Cardiac fibroblast (primary cell): ENCODE measurements at regions not wholly inside any gene's neighbourhood (a gene's known extent, or its start where the extent isn't known, plus 50 kb on each side); places are given as distances from the start of the nearest gene placed in this dataset.

Source experiments
- DNase-seq, 2 donors: peaks; one replicate each; pipeline versions ENCODE4 v3.0.0 to v3.0.0-alpha.2; 2010; ENCODE audit warnings: low read depth in 2 of 2
- H3K4me3 ChIP-seq, 2 donors: replicated peaks in 1 of 2; 1 replicate in 1 of 2; 2 replicates in 1 of 2; pipeline ENCODE4 v1.5.1; 2011; ENCODE audit warnings: low read depth in 2 of 2, low read length in 2 of 2, mild to moderate bottlenecking in 2 of 2, moderate library complexity in 1 of 2
- TF ChIP-seq, protein P1 (sequence below): IDR thresholded peaks from one replicate; pipeline ENCODE4 v1.5.1; 2011; ENCODE audit warnings: low read depth, mild to moderate bottlenecking, low read length, inconsistent platforms

DNA sequence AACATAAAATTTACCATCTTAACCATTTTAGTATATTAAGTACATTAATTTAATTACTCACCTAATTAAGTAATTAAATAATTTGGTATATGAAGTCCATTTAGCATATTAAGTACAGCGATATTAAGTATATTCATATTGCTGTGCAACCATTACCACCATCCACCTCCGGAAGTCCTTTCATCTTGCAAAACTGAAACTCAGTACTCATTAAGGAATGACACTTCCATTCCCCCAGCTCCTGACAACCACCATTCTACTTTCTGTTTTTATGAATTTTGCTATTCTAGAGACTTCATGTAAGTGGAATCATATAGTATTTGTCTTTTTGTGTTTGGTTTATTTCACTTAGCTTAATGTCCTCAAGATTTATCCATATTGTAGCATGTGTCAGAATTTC is 61.1 kb upstream of the GTSF1L start:
- H3K4me3 ChIP-seq, result no peak overlapping the region
- TF ChIP-seq, protein P1, sequence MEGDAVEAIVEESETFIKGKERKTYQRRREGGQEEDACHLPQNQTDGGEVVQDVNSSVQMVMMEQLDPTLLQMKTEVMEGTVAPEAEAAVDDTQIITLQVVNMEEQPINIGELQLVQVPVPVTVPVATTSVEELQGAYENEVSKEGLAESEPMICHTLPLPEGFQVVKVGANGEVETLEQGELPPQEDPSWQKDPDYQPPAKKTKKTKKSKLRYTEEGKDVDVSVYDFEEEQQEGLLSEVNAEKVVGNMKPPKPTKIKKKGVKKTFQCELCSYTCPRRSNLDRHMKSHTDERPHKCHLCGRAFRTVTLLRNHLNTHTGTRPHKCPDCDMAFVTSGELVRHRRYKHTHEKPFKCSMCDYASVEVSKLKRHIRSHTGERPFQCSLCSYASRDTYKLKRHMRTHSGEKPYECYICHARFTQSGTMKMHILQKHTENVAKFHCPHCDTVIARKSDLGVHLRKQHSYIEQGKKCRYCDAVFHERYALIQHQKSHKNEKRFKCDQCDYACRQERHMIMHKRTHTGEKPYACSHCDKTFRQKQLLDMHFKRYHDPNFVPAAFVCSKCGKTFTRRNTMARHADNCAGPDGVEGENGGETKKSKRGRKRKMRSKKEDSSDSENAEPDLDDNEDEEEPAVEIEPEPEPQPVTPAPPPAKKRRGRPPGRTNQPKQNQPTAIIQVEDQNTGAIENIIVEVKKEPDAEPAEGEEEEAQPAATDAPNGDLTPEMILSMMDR, result no peak
- no peak for DNase-seq

DNA sequence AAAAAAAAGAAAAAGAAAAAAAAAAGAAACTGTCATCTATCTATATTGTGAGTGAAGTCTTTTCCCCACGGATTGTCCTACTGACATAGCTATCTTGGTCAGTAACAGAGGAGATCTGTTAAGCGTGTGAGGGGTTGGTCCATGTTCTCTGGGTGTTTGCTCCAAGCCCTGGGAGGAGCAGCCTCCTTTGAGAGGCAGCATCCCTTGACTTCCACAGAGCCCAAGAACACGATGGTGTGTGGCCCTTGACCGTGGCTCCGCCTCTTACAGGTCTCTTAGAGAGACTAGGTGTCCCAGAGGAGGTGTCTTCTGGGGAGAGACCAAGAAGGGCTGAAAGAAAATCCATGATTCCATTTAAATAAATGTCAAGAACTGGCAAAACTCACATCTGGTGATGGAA is 60.1 kb upstream of the GTSF1L start:
- TF ChIP-seq, protein P1, result no peak
- DNase-seq, result no peak

DNA sequence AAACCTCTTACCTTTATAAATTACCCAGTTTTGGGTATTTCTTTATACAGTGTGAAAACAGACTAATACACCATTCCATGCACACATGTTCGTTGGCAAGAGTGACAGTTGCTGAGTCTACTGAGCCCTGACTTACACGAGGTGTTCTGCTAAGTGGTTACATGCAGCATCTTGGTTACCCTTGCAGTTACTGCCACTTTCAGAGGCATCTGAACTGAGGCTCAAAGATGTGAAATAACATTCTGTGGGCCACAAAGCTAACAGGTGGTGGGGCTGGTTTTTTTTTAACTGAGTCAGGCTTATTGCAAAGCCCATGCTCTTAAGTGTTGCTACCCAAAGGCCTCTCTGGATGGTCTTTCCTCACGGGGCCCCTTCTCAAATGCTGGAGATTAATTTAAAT is 54.4 kb upstream of the GTSF1L start:
- no peak for DNase-seq
- TF ChIP-seq, protein P1, result no peak
- H3K4me3 ChIP-seq, result no peak overlapping the region

More for the DNA sequence above, 60.1 kb upstream of the GTSF1L start:
- no peak overlapping the region for H3K4me3 ChIP-seq

DNA sequence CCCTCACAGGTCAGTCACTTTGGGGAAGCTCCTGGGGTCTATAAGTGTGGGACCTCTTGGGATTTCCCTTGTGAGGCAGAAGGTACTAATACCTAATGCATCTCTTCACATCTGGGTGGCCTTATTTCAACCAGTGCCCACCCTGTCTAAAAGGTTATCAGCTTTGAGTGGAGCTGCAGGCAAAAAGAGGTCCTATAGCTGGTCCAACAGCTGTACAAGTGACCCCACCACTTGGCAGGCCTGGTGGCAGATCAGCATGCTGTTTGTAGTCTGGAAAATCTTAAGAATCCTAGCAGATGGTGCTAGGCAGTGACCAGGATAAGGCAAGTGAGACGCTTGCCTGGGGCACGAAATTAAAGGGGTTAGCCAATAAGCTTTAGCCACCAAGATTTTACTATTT is 51.6 kb upstream of the GTSF1L start:
- TF ChIP-seq, protein P1, result no peak
- no peak for DNase-seq
- H3K4me3 ChIP-seq, result no peak overlapping the region

DNA sequence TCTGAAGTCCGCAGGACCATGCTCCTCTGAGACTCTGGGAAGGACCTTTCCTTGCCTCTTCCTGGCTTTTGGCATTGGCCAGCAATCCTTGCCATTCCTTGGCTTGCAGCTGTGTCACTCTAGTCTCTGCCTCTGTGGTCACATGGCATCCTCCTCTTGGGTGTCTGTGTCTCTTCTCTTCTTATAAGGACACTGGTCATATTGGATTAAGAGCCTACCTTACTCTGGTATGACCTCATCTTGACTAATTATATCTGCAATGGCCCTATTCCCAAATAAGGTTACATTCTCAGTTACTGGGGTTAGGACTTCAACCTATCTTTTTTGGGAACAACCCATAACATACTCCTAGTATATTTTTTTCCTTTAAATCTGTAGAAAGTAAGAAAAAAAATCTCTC is 49.9 kb upstream of the GTSF1L start:
- TF ChIP-seq, protein P1, result no peak
- no peak overlapping the region for H3K4me3 ChIP-seq
- DNase-seq, result no peak
